Right lobe of liver (tissue), 4 donors: ENCODE measurements at regions not wholly inside any gene's neighbourhood (a gene's known extent, or its start where the extent isn't known, plus 50 kb on each side); places are given as distances from the start of the nearest gene placed in this dataset.

Experiments used
- POLR2A ChIP-seq: fragments of 450-650 bp; IDR thresholded peaks from one replicate; pipeline ENCODE4 v1.6.1; 2017; ENCODE audit warnings: antibody characterized with exemption, mild to moderate bottlenecking
- TF ChIP-seq, protein P1 (sequence below), 4 donors: fragments of 200-600 bp in 3 of 4; fragments of 450-650 bp in 1 of 4; IDR thresholded peaks; one replicate each; pipeline versions ENCODE4 v1.5.1 to v1.8.0; 2016 to 2022; ENCODE audit warnings: antibody characterized with exemption in 4 of 4, mild to moderate bottlenecking in 2 of 4
- donor health status: DM: no; HTN: no; CAD: no.
- donor health status: DM: no; HTN: no; CAD: no.
- donor health status: DM: no; HTN: yes; CAD: no.

DNA sequence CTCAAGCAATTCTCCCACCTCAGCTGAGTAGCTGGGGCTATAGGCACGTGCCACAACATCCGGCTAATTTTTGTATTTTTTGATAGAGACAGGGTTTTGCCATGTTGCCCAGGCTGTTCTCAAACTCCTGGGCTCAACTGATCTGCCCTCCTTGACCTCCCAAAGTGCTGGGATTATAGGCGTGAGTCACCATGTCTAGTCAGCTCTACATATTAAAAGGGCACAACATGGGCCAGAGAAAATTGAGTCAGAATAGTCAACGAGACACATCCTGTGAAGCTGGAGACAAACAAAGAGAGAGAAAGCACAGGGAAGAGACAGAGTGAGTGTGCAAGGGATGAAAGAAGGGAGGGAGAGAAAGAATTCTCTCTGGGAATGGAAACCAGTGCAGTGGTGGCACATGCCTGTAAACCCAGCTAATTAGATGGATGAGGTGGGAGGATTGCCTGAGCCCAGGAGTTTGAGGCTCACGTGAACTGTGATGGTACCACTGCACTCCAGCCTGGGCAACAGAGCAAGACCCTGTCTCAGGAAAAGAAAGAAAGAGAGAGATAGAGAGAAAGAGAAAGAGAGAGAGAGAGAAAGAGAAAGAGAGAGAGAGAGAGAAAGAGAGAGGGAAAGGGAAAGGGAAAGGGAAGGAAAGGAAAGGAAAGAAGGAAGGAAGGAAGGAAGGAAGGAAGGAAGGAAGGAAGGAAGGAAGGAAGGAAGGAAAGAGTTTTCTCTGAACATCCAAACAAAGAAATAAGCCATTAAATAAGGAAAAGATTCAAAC lies 107.2 kb upstream of the SLC25A36 start:
- TF ChIP-seq, protein P1, sequence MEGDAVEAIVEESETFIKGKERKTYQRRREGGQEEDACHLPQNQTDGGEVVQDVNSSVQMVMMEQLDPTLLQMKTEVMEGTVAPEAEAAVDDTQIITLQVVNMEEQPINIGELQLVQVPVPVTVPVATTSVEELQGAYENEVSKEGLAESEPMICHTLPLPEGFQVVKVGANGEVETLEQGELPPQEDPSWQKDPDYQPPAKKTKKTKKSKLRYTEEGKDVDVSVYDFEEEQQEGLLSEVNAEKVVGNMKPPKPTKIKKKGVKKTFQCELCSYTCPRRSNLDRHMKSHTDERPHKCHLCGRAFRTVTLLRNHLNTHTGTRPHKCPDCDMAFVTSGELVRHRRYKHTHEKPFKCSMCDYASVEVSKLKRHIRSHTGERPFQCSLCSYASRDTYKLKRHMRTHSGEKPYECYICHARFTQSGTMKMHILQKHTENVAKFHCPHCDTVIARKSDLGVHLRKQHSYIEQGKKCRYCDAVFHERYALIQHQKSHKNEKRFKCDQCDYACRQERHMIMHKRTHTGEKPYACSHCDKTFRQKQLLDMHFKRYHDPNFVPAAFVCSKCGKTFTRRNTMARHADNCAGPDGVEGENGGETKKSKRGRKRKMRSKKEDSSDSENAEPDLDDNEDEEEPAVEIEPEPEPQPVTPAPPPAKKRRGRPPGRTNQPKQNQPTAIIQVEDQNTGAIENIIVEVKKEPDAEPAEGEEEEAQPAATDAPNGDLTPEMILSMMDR (IDR thresholded peaks at IDR 0.05) = no peak
- TF ChIP-seq POLR2A = no peak
